Esophagus muscularis mucosa (tissue), 4 donors: ENCODE measurements at regions not wholly inside any gene's neighbourhood (a gene's known extent, or its start where the extent isn't known, plus 50 kb on each side); places are given as distances from the start of the nearest gene placed in this dataset.
"Not testable (repeated sequence)": the region's sequence is repeated elsewhere in the genome, so short reads cannot be mapped to it uniquely, and the experiment has no call there.

ENCODE experiments used
- DNase-seq: peaks from one replicate; pipeline ENCODE4 v3.0.0-alpha.2; 2017; ENCODE audit errors: extremely low spot score
- H3K27ac ChIP-seq, 4 donors: fragments of 200-600 bp; sonication (generic); replicated peaks in 1 of 4; 1 replicate in 3 of 4; 2 replicates in 1 of 4; pipeline ENCODE4 v1.5.1; 2016 to 2019; ENCODE audit warnings: mild to moderate bottlenecking in 1 of 4
- H3K27me3 ChIP-seq, 4 donors: fragments of 200-600 bp; sonication (generic); one replicate each; pipeline versions ENCODE4 v1.5.1 to v1.6.0; 2016 to 2019
- H3K36me3 ChIP-seq, 4 donors: fragments of 200-600 bp; sonication (generic); one replicate each; pipeline ENCODE4 v1.5.1; 2016 to 2019
- H3K4me1 ChIP-seq, 4 donors: fragments of 200-600 bp; sonication (generic); one replicate each; pipeline ENCODE4 v1.5.1; 2016 to 2019
- H3K4me3 ChIP-seq, 4 donors: fragments of 200-600 bp; sonication (generic); 1 replicate in 2 of 4; 2 replicates in 2 of 4; pipeline ENCODE4 v1.5.1; 2016 to 2019; ENCODE audit warnings: mild to moderate bottlenecking in 4 of 4, moderate library complexity in 1 of 4
- H3K9me3 ChIP-seq, 4 donors: fragments of 200-600 bp; sonication (generic); 1 replicate in 3 of 4; 2 replicates in 1 of 4; pipeline ENCODE4 v1.5.1; 2016 to 2019
- CTCF ChIP-seq, 3 experiments: fragments of 200-600 bp in 2 of 3; fragments of 450-650 bp in 1 of 3; sonication (generic) in 2 of 3; IDR thresholded peaks; one replicate each; pipeline ENCODE4 v1.5.1; 2017 to 2019; ENCODE audit warnings: antibody characterized with exemption in 3 of 3, mild to moderate bottlenecking in 2 of 3, moderate library complexity in 1 of 3
- POLR2AphosphoS5 ChIP-seq, 2 donors: sonication (generic); formaldehyde crosslinking; IDR thresholded peaks; one replicate each; pipeline ENCODE4 v1.6.1; 2017; ENCODE audit warnings: antibody characterized with exemption in 2 of 2
- WGBS: methylation state at CpG from one replicate; pipeline ENCODE4 v1.1.5; 2018; 5-methylcytosine and 5-hydroxymethylcytosine counted together
- intact Hi-C: fragments of 100-400 bp; cut with DNase I; formaldehyde crosslinking; loops from one replicate; pipeline ENCODE4 v1.15.1; 2023
- small RNA-seq, 3 donors: library from RNA; depleted of rRNA; stranded (forward); fragments of <200 nt; gene quantifications; one replicate each; pipeline ENCODE3, GENCODE V24; 2016

- no peaks in the 10 kb centered on the region for H3K9me3 ChIP-seq
- 69% methylated on average over 4 of the region's 4 CpGs for WGBS
- intact Hi-C loops: no loop called here
- no peaks in the 10 kb centered on the region for H3K27me3 ChIP-seq
- no peaks in the 10 kb centered on the region for H3K4me1 ChIP-seq
- no peak for DNase-seq
- H3K36me3 ChIP-seq: no peaks in the 10 kb centered on the region
- H3K27ac ChIP-seq: no peak overlapping the region
- TF ChIP-seq POLR2AphosphoS5 (IDR thresholded peaks at IDR 0.05) (no peak), CTCF (IDR thresholded peaks at IDR 0.05) (no peak)
- no peak overlapping the region for H3K4me3 ChIP-seq
These were observed 95.0 kb downstream of the QRSL1 start for GRCh38 chr6:106724337-106724736.

GRCh38 chr6:106723419-106723818 is 94.0 kb downstream of the QRSL1 start:
- WGBS: 96% methylated on average over 2 of the region's 2 CpGs
- H3K4me3 ChIP-seq, H3K4me1 ChIP-seq, H3K36me3 ChIP-seq, H3K9me3 ChIP-seq, DNase-seq, H3K27ac ChIP-seq, H3K27me3 ChIP-seq, intact Hi-C loops: not testable (repeated sequence)

- H3K9me3 ChIP-seq, H3K4me1 ChIP-seq, H3K4me3 ChIP-seq, intact Hi-C loops, DNase-seq, H3K27ac ChIP-seq, H3K36me3 ChIP-seq, H3K27me3 ChIP-seq: not testable (repeated sequence)
- WGBS: 70% methylated on average over 3 of the region's 4 CpGs
These were observed 91.8 kb downstream of the QRSL1 start for GRCh38 chr6:106721189-106721588.

Small RNAs in the stretch of these regions (small RNA-seq; reads per million reads assigned to genes)
- gene MIR587 (0 reads per million in 3 donors), gene RNU6-117P (0 reads per million in 3 donors)
